ENCODE measurements at regions not wholly inside any gene's neighbourhood (a gene's known extent, or its start where the extent isn't known, plus 50 kb on each side); places are given as distances from the start of the nearest gene placed in this dataset.

DNA sequence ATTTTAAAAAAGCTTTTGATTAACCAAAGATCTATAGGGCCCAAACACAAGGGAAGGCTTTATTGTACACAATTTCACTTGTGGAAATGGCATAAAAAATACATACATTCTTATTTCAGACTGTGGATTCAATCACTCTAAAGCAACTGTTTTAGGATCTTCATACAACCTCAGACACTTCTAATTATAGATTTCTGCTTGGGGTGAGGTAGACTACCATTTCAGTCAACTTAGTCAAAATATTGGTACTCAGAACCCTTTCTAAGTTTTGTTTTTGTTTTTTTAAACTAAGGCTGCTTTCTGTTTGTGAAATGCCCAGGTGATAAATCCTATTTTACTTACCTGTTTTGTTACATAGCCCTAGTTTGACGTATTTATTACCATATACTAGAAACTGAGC lies 284.5 kb upstream of the RASA1 start:
- TF ChIP-seq POLR2A (IDR thresholded peaks at IDR 0.05) (no peak), POLR2AphosphoS5 (IDR thresholded peaks at IDR 0.05) (no peak), CTCF (IDR thresholded peaks at IDR 0.05) (no peak)

GRCh38 chr5:86986837-86987236 lies 280.8 kb upstream of the RASA1 start:
- TF ChIP-seq CTCF (IDR thresholded peaks at IDR 0.05) (no peak), POLR2AphosphoS5 (IDR thresholded peaks at IDR 0.05) (no peak), POLR2A (IDR thresholded peaks at IDR 0.05) (no peak)
- no peak overlapping the region for H3K4me3 ChIP-seq
- DNase-seq (ENCODE audit: low spot score in 2 of 2) = no peak
- no peak overlapping the region for H3K27ac ChIP-seq
- no peaks in the 10 kb centered on the region for H3K9me3 ChIP-seq
- no peaks in the 10 kb centered on the region for H3K36me3 ChIP-seq
- intact Hi-C loops (cut with DNase I; ENCODE audit: low total_unique reads) = no loop called here
- H3K4me1 ChIP-seq = no peaks in the 10 kb centered on the region
- H3K27me3 ChIP-seq = no peaks in the 10 kb centered on the region

More for the DNA sequence above, 284.5 kb upstream of the RASA1 start:
- H3K36me3 ChIP-seq = no peaks in the 10 kb centered on the region
- H3K4me3 ChIP-seq = no peak overlapping the region
- intact Hi-C loops (cut with DNase I; ENCODE audit: low total_unique reads) = no loop called here
- H3K9me3 ChIP-seq = no peaks in the 10 kb centered on the region
- H3K4me1 ChIP-seq = no peaks in the 10 kb centered on the region
- no peaks in the 10 kb centered on the region for H3K27me3 ChIP-seq
- no peak for DNase-seq (ENCODE audit: low spot score in 2 of 2)
- no peak overlapping the region for H3K27ac ChIP-seq

DNA sequence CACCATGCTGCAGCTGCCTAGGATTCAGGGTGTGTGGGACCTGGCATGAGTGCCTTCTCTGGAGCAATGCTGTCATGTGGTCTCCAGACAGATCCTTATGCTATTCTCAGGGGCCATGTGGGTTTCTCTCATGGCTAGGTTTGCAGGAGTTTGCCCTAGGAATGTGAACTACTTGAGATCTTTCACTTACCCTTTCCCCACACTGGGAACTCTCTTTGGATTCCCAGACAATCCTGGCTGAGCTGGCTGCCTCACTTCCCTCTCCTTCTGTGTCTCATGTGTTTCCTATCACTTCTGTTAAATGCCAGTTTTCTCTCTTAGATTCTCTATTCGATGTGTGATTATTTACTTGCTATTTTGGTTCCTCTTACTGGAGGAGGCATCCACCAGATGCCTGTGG lies 270.2 kb upstream of the RASA1 start:
- Histone ChIP-seq H3K4me3 (no peak overlapping the region), H3K4me1 (no peaks in the 10 kb centered on the region), H3K27ac (no peak overlapping the region), H3K27me3 (no peaks in the 10 kb centered on the region), H3K9me3 (no peaks in the 10 kb centered on the region), H3K36me3 (no peaks in the 10 kb centered on the region)
- DNase-seq (ENCODE audit: low spot score in 2 of 2) = no peak
- TF ChIP-seq POLR2A (IDR thresholded peaks at IDR 0.05) = no peak
- TF ChIP-seq CTCF (IDR thresholded peaks at IDR 0.05) = no peak
- TF ChIP-seq POLR2AphosphoS5 (IDR thresholded peaks at IDR 0.05) = no peak
- intact Hi-C loops (cut with DNase I; ENCODE audit: low total_unique reads) = no loop called here

DNA sequence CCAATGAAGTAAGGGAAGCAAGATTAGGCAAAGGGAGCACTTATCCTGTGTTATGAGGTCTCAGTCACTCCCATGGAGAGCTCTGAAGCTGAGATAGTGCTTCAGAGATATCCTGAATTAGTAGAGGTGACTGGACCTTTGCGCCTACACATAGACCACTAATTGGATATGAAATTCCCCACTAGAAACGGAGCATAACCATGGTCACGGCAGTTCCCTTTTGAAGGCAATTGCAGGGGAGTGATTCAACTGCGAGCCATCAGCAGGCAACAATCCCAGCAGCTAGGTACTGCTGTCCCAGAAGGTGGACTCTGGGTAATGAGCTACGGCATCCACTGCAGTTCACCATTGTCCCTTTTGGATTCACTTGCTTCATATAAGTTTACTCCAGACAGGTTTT lies 267.7 kb upstream of the RASA1 start:
- TF ChIP-seq POLR2AphosphoS5 (IDR thresholded peaks at IDR 0.05) (no peak), CTCF (IDR thresholded peaks at IDR 0.05) (no peak), POLR2A (IDR thresholded peaks at IDR 0.05) (no peak)
- H3K36me3 ChIP-seq = no peaks in the 10 kb centered on the region
- no peak for DNase-seq (ENCODE audit: low spot score in 2 of 2)

GRCh38 chr5:87002485-87002884 lies 265.2 kb upstream of the RASA1 start:
- H3K27ac ChIP-seq = no peak overlapping the region
- no peaks in the 10 kb centered on the region for H3K36me3 ChIP-seq
- no peak for DNase-seq (ENCODE audit: low spot score in 2 of 2)
- no peak overlapping the region for H3K4me3 ChIP-seq
- H3K4me1 ChIP-seq = no peaks in the 10 kb centered on the region
- H3K27me3 ChIP-seq = no peaks in the 10 kb centered on the region
- H3K9me3 ChIP-seq = no peaks in the 10 kb centered on the region
- intact Hi-C loops (cut with DNase I; ENCODE audit: low total_unique reads) = loop anchor here (1.0 kb wide), 1 partner anchor 11 kb away; no protein-coding TSS in a partner anchor
- TF ChIP-seq POLR2AphosphoS5 (IDR thresholded peaks at IDR 0.05) = no peak
- no peak for TF ChIP-seq CTCF (IDR thresholded peaks at IDR 0.05)
- TF ChIP-seq POLR2A (IDR thresholded peaks at IDR 0.05) = no peak

More for the DNA sequence above, 267.7 kb upstream of the RASA1 start:
- Histone ChIP-seq H3K4me1 (no peaks in the 10 kb centered on the region), H3K27ac (no peak overlapping the region), H3K4me3 (no peak overlapping the region), H3K27me3 (no peaks in the 10 kb centered on the region), H3K9me3 (no peaks in the 10 kb centered on the region)
- intact Hi-C loops (cut with DNase I; ENCODE audit: low total_unique reads) = no loop called here

Measured in breast epithelium (tissue), 4 donors.